Karpas-422 (cell line): ENCODE measurements at regions not wholly inside any gene's neighbourhood (a gene's known extent, or its start where the extent isn't known, plus 50 kb on each side); places are given as distances from the start of the nearest gene placed in this dataset.
"Not testable (repeated sequence)": the region's sequence is repeated elsewhere in the genome, so short reads cannot be mapped to it uniquely, and the experiment has no call there.

ENCODE experiments used
- DNase-seq: peaks from one replicate; pipeline ENCODE4 v3.0.0-alpha.2; 2015
- H2AFZ ChIP-seq: fragments of 200-600 bp; sonication (generic); 2 replicates; pipeline ENCODE4 v1.6.1; 2014; ENCODE audit warnings: antibody characterized with exemption, low read length, mixed read lengths
- H3K27ac ChIP-seq: fragments of 200-600 bp; sonication (generic); 2 replicates; pipeline ENCODE4 v1.5.1; 2014; ENCODE audit warnings: mild to moderate bottlenecking, low read length, moderate library complexity
- H3K27me3 ChIP-seq: fragments of 200-600 bp; sonication (generic); 2 replicates; pipeline ENCODE4 v1.6.1; 2014; ENCODE audit warnings: low read length, mixed read lengths
- H3K36me3 ChIP-seq: fragments of 200-600 bp; sonication (generic); 2 replicates; pipeline ENCODE4 v1.6.1; 2014; ENCODE audit warnings: low read length, mixed read lengths; ENCODE audit not compliant: insufficient read depth
- H3K4me1 ChIP-seq: fragments of 200-600 bp; sonication (generic); 2 replicates; pipeline ENCODE4 v1.6.1; 2014; ENCODE audit warnings: mild to moderate bottlenecking, low read length, mixed read lengths
- H3K4me2 ChIP-seq: fragments of 200-600 bp; sonication (generic); 2 replicates; pipeline ENCODE4 v1.6.1; 2014; ENCODE audit warnings: low read length, low read depth, mild to moderate bottlenecking; ENCODE audit not compliant: poor library complexity, severe bottlenecking
- H3K4me3 ChIP-seq: fragments of 200-600 bp; sonication (generic); 2 replicates; pipeline ENCODE4 v1.5.1; 2014; ENCODE audit warnings: mild to moderate bottlenecking, antibody characterized with exemption, low read length, mixed read lengths
- H3K79me2 ChIP-seq: fragments of 200-600 bp; sonication (generic); 2 replicates; pipeline ENCODE4 v1.6.1; 2014; ENCODE audit warnings: mild to moderate bottlenecking, low read length, mixed read lengths
- H3K9ac ChIP-seq: fragments of 200-600 bp; sonication (generic); 2 replicates; pipeline ENCODE4 v1.6.0; 2014; ENCODE audit warnings: low read length
- H3K9me2 ChIP-seq: fragments of 200-600 bp; sonication (generic), shearing (Covaris generic); replicated peaks from 2 replicates; pipeline ENCODE4 v1.6.0; 2014; ENCODE audit warnings: mild to moderate bottlenecking, low read length, moderate library complexity; ENCODE audit not compliant: insufficient read depth
- H3K9me3 ChIP-seq: fragments of 300-700, 200-600 bp; sonication (generic); 2 replicates; pipeline ENCODE4 v1.6.1; 2014; ENCODE audit warnings: low read length, mixed read lengths
- H4K20me1 ChIP-seq: fragments of 200-600 bp; sonication (generic); 2 replicates; pipeline ENCODE4 v1.6.1; 2014; ENCODE audit warnings: mild to moderate bottlenecking, antibody characterized with exemption, low read length, low read depth; ENCODE audit not compliant: insufficient read depth

DNA sequence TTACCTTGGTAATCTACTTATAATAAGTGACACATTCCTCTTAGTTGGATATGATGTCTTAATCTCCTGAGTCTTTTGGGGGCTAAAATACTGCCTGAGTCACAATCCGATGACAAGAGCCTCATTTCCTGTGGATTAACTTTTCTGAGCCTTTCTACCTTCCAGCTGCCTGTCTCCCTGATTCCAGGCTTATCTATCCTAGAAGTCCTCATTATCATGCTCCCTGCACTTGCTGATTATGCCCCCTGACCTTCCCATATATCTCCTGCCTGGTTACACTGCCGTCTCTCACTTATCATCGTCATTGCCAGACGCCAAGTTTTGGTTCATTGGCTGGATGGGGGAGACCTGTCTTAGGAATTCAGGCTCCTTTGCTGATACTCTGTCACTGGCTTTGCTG, 727.4 kb upstream of the CA10 start:
- Histone ChIP-seq H3K27ac (no peak overlapping the region), H3K79me2 (no peaks in the 10 kb centered on the region), H3K27me3 (no peaks in the 10 kb centered on the region), H3K9me3 (peaks cover 12% of the 10 kb centered on the region), H2AFZ (no peak overlapping the region), H4K20me1 (no peaks in the 10 kb centered on the region), H3K4me2 (no peak overlapping the region), H3K36me3 (no peaks in the 10 kb centered on the region), H3K4me3 (no peak overlapping the region), H3K9ac (no peak overlapping the region), H3K9me2 (no peaks in the 10 kb centered on the region), H3K4me1 (no peaks in the 10 kb centered on the region)
- DNase-seq, result no peak

DNA sequence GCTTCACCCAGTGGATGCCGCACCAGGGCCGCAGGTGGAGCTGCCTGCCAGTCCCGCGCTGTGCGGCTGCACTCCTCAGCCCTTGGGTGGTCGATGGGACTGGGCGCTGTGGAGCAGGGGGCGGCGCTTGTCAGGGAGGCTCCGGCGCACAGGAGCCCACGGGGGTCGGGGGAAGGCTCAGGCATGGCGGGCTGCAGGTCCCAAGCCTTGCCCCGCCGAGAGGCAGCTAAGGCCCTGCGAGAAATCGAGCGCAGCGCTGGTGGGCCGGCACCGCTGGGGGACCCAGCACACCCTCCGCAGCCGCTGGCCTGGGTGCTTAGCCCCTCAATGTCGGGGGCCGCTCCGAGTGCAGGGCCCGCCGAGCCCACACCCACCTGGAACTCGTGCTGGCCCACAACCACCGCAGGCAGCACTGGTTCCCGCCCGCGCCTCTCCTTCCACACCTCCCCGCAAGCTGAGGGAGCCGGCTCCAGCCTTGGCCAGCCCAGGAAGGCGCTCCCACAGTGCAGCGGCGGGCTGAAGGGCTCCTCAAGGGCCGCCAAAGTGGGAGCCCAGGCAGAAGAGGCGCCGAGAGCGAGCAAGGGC, 725.5 kb upstream of the CA10 start:
- not testable (repeated sequence) for DNase-seq, H3K27me3 ChIP-seq, H3K79me2 ChIP-seq, H3K9ac ChIP-seq, H3K4me2 ChIP-seq, H4K20me1 ChIP-seq, H3K36me3 ChIP-seq, H3K27ac ChIP-seq, H3K9me2 ChIP-seq, H3K4me3 ChIP-seq, H2AFZ ChIP-seq, H3K4me1 ChIP-seq
- peaks cover 11% of the 10 kb centered on the region for H3K9me3 ChIP-seq

DNA sequence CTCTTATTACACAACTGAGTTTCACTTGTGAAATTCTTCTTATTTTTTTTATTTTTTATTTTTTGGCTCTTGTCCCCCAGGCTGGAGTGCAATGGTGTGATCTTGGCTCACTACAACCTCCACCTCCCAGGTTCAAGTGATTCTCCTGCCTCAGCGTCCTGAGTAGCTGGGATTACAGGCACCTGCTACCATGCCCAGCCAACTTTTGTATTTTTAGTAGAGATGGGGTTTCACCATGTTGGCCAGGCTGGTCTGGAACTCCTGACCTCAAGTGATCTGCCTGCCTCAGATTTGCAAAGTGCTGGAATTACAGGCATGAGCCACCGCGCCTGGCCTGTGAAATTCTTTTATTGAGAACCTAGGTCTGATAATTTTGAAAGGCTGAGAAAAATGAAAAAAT, 688.3 kb upstream of the CA10 start:
- H3K9ac ChIP-seq, H3K27ac ChIP-seq, DNase-seq, H3K9me2 ChIP-seq, H3K4me3 ChIP-seq, H2AFZ ChIP-seq, H3K4me1 ChIP-seq, H3K27me3 ChIP-seq, H3K4me2 ChIP-seq, H3K36me3 ChIP-seq, H3K79me2 ChIP-seq, H4K20me1 ChIP-seq: not testable (repeated sequence)
- peaks cover 26% of the 10 kb centered on the region for H3K9me3 ChIP-seq

DNA sequence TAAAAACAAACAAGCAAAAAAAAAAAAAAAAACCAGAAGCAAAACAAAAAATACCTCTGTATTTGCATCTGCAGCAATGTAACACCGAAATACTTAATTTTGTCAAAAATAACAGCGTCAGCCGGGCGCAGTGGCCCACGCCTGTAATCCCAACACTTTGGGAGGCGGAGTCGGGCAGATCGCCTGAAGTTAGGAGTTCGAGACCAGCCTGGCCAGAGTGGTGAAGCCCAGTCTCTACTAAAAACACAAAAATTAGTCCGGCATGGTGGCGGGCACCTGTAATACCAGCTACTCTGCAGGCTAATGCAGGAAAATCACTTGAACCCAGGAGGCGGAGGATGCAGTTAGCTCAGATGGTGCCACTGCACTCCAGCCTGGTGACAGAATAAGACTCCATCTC, 683.5 kb upstream of the CA10 start:
- Histone ChIP-seq H3K9ac (no peak overlapping the region), H3K27ac (no peak overlapping the region), H4K20me1 (no peaks in the 10 kb centered on the region), H3K4me2 (no peak overlapping the region), H3K9me2 (no peaks in the 10 kb centered on the region), H3K9me3 (peaks cover 22% of the 10 kb centered on the region), H3K4me3 (no peak overlapping the region), H3K36me3 (no peaks in the 10 kb centered on the region), H3K27me3 (no peaks in the 10 kb centered on the region), H3K79me2 (no peaks in the 10 kb centered on the region), H2AFZ (no peak overlapping the region), H3K4me1 (no peaks in the 10 kb centered on the region)
- DNase-seq, result no peak

DNA sequence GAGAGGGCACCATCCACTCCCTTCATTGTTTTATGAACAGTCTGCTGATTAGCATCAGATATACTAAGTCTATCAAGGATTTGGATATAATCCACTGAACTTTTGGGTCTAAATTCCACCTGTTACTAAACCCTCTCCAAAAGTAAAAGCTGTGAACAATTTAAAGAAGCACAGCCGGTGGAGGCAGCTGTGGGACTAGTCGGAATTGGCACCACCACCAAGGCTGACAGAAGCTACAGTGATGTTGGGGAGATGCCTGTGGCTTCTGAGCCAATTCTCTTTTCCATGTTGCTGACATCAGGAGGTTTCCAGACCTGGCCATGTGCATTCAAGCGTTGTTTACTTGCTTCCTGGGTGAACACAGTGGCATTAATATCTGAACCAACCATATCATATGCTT, 679.0 kb upstream of the CA10 start:
- no peak overlapping the region for H3K27ac ChIP-seq
- H3K9me3 ChIP-seq, result peaks cover 21% of the 10 kb centered on the region
- no peak overlapping the region for H3K9ac ChIP-seq
- H3K4me2 ChIP-seq, result no peak overlapping the region
- no peaks in the 10 kb centered on the region for H3K4me1 ChIP-seq
- no peaks in the 10 kb centered on the region for H3K27me3 ChIP-seq
- DNase-seq, result no peak
- H3K79me2 ChIP-seq, result no peaks in the 10 kb centered on the region
- H3K9me2 ChIP-seq, result no peaks in the 10 kb centered on the region
- H2AFZ ChIP-seq, result no peak overlapping the region
- no peak overlapping the region for H3K4me3 ChIP-seq
- no peaks in the 10 kb centered on the region for H3K36me3 ChIP-seq
- no peaks in the 10 kb centered on the region for H4K20me1 ChIP-seq

DNA sequence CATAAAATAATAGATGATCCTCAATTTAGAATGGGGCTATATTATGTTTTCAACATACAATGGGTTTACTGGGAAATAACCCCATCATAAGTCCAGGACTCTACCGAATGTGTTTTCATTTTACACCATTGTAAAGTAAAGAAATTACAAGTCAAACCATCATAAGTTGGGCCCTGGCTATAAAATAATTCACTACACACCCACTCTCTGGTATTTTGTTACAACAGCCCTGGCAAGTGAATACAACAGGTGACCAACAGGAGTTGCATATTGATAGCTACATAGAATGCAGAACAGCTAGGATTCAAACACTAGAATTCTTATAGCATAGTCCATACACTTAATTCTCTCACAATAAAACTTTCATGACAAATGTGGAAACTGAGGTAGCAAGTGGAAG, 673.0 kb upstream of the CA10 start:
- Histone ChIP-seq H3K79me2 (no peaks in the 10 kb centered on the region), H3K4me2 (no peak overlapping the region), H3K36me3 (no peaks in the 10 kb centered on the region), H3K9ac (no peak overlapping the region), H3K27me3 (no peaks in the 10 kb centered on the region), H3K9me2 (no peaks in the 10 kb centered on the region), H3K9me3 (peaks cover 13% of the 10 kb centered on the region; the same call in 1 of the 2 replicates), H2AFZ (no peak overlapping the region), H4K20me1 (no peaks in the 10 kb centered on the region), H3K4me3 (no peak overlapping the region), H3K4me1 (no peaks in the 10 kb centered on the region), H3K27ac (no peak overlapping the region)
- DNase-seq, result no peak

DNA sequence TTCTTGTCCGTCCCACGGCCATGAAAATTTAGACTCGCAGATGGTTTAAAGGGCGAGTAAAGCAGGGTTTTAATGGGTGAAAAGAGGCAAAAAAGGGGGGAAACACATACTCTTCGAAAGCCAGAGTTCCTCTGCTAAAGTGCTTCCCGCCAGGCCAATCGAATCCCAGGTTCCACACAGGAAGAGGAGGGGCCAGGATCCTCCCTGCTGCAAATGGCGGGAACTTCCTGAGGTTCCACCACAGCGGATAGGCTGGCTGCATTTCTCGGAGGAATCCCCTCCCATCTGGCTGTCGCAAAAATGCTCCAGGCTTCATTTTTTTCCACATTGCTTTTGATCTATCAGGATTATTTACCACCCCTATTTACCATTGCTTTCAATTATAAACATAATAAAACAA, 670.1 kb upstream of the CA10 start:
- Histone ChIP-seq H3K27me3 (no peaks in the 10 kb centered on the region), H3K9me3 (peaks cover 11% of the 10 kb centered on the region; the same call in 1 of the 2 replicates), H2AFZ (no peak overlapping the region), H3K9ac (no peak overlapping the region), H3K4me3 (no peak overlapping the region), H3K27ac (no peak overlapping the region), H3K4me2 (no peak overlapping the region), H4K20me1 (no peaks in the 10 kb centered on the region), H3K4me1 (no peaks in the 10 kb centered on the region), H3K79me2 (no peaks in the 10 kb centered on the region), H3K9me2 (no peaks in the 10 kb centered on the region), H3K36me3 (no peaks in the 10 kb centered on the region)
- DNase-seq, result no peak

DNA sequence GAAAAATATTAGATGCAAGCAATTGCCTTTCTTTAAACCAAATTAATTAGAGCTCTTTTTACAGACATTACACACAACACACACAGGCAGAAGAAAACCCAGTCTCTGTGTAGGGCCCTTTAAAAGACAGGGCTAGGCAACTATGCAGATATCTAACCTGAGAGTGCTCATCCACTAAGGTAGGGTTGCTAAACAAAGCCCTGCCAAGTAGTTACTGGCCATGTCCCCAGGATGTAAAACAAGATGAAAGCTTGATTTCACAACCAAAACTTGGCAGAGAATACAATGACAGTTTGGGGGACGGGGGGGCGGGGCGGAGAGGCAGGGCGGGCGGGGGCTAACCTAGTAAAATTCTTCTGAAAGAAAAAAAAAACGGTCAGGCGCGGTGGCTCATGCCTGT, 669.0 kb upstream of the CA10 start:
- DNase-seq, result no peak
- Histone ChIP-seq H3K36me3 (no peaks in the 10 kb centered on the region), H3K27ac (no peak overlapping the region), H3K9me3 (peaks cover 6% of the 10 kb centered on the region; the same call in 1 of the 2 replicates), H3K4me2 (no peak overlapping the region), H3K9me2 (no peaks in the 10 kb centered on the region), H3K4me3 (no peak overlapping the region), H3K9ac (no peak overlapping the region), H2AFZ (no peak overlapping the region), H3K27me3 (no peaks in the 10 kb centered on the region), H3K79me2 (no peaks in the 10 kb centered on the region), H4K20me1 (no peaks in the 10 kb centered on the region), H3K4me1 (no peaks in the 10 kb centered on the region)

DNA sequence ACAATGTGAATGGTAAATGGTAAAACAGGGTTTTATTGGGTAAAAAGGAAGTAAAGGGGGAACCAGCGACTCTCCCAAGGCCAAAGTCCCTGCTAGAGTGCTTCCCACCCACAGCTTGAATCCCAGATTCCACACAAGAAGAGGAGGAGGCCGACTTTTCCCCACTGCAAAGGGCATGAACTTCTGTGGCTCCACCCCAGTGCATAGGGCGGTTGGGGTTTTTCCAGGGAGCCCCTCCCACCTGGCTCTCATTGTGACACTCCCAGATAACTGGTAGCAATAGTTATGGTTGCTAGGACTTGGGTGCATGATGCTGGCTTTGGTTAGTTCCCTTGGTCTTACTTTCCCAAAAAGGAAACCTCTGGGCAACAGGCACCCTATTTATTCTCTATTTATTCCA, 666.0 kb upstream of the CA10 start:
- Histone ChIP-seq H2AFZ (no peak overlapping the region), H3K4me1 (no peaks in the 10 kb centered on the region), H3K9me2 (no peaks in the 10 kb centered on the region), H3K4me2 (no peak overlapping the region), H3K27me3 (no peaks in the 10 kb centered on the region), H3K9me3 (peaks cover 3% of the 10 kb centered on the region; the same call in 1 of the 2 replicates), H3K36me3 (no peaks in the 10 kb centered on the region), H3K27ac (no peak overlapping the region), H3K79me2 (no peaks in the 10 kb centered on the region), H3K9ac (no peak overlapping the region), H4K20me1 (no peaks in the 10 kb centered on the region), H3K4me3 (no peak overlapping the region)
- no peak for DNase-seq
